Ascending aorta (tissue), 2 donors: ENCODE measurements at regions not wholly inside any gene's neighbourhood (a gene's known extent, or its start where the extent isn't known, plus 50 kb on each side); places are given as distances from the start of the nearest gene placed in this dataset.

Source experiments
- DNase-seq, 2 donors: peaks; one replicate each; pipeline ENCODE4 v3.0.0-alpha.2; 2019; ENCODE audit warnings: low spot score in 2 of 2
- H3K27ac ChIP-seq, 2 donors: fragments of 200-600 bp; sonication (generic); one replicate each; pipeline ENCODE4 v1.5.1; 2016 to 2017; ENCODE audit warnings: mild to moderate bottlenecking in 1 of 2
- H3K27me3 ChIP-seq: fragments of 200-600 bp; sonication (generic); one replicate; pipeline ENCODE4 v1.5.1; 2017
- H3K36me3 ChIP-seq, 2 donors: fragments of 200-600 bp; sonication (generic); one replicate each; pipeline ENCODE4 v1.5.1; 2016
- H3K4me1 ChIP-seq, 2 donors: fragments of 200-600 bp; sonication (generic); one replicate each; pipeline ENCODE4 v1.5.1; 2016 to 2017; ENCODE audit warnings: mild to moderate bottlenecking in 1 of 2
- H3K4me3 ChIP-seq, 2 donors: fragments of 200-600 bp; sonication (generic); one replicate each; pipeline ENCODE4 v1.5.1; 2016 to 2017; ENCODE audit warnings: mild to moderate bottlenecking in 1 of 2
- H3K9me3 ChIP-seq, 2 donors: fragments of 200-600 bp; sonication (generic); one replicate each; pipeline ENCODE4 v1.5.1; 2016
- intact Hi-C: fragments of 100-400 bp; cut with DNase I; formaldehyde crosslinking; loops from one replicate; pipeline ENCODE4 v1.15.1; 2023
- TF ChIP-seq, protein P1 (sequence below), 3 experiments: fragments of 200-600 bp in 2 of 3; fragments of 450-650 bp in 1 of 3; sonication (generic) in 2 of 3; IDR thresholded peaks; one replicate each; pipeline ENCODE4 v1.5.1; 2016 to 2019; ENCODE audit warnings: antibody characterized with exemption in 3 of 3, mild to moderate bottlenecking in 1 of 3, moderate library complexity in 1 of 3

DNA sequence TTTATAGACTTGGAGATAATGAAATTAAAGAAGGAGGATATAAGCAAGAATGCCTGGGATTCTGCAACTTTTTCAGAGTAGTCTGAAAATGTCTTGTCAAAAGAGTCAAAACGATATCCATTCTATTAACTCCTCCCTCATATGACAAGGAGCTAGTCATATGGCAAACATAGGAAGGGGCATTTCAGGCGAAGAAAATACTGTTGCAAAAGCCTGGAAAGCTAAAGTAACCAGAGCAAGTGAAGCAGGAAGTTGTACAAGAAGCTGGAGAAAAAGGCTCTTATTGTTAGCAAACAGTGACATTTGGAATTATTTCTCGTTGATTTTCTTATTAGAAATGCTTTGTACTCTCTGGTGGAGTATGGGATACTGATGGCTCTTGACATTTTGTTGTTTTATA, 94.0 kb upstream of the PTPRD start:
- TF ChIP-seq, protein P1, sequence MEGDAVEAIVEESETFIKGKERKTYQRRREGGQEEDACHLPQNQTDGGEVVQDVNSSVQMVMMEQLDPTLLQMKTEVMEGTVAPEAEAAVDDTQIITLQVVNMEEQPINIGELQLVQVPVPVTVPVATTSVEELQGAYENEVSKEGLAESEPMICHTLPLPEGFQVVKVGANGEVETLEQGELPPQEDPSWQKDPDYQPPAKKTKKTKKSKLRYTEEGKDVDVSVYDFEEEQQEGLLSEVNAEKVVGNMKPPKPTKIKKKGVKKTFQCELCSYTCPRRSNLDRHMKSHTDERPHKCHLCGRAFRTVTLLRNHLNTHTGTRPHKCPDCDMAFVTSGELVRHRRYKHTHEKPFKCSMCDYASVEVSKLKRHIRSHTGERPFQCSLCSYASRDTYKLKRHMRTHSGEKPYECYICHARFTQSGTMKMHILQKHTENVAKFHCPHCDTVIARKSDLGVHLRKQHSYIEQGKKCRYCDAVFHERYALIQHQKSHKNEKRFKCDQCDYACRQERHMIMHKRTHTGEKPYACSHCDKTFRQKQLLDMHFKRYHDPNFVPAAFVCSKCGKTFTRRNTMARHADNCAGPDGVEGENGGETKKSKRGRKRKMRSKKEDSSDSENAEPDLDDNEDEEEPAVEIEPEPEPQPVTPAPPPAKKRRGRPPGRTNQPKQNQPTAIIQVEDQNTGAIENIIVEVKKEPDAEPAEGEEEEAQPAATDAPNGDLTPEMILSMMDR (IDR thresholded peaks at IDR 0.05) = no peak
- no peak overlapping the region for H3K4me3 ChIP-seq
- H3K36me3 ChIP-seq = no peaks in the 10 kb centered on the region
- intact Hi-C loops = no loop called here
- H3K27ac ChIP-seq = no peak overlapping the region
- H3K27me3 ChIP-seq = no peaks in the 10 kb centered on the region
- no peaks in the 10 kb centered on the region for H3K9me3 ChIP-seq
- DNase-seq = no peak
- H3K4me1 ChIP-seq = no peaks in the 10 kb centered on the region

GRCh38 chr9:10721301-10721700, 108.5 kb upstream of the PTPRD start:
- Histone ChIP-seq H3K4me3 (no peak overlapping the region), H3K9me3 (no peaks in the 10 kb centered on the region), H3K4me1 (no peaks in the 10 kb centered on the region), H3K27me3 (no peaks in the 10 kb centered on the region), H3K27ac (no peak overlapping the region), H3K36me3 (no peaks in the 10 kb centered on the region)
- TF ChIP-seq, protein P1 (IDR thresholded peaks at IDR 0.05) = no peak
- DNase-seq = no peak
- intact Hi-C loops = no loop called here

GRCh38 chr9:10729213-10729612, 116.4 kb upstream of the PTPRD start:
- no peaks in the 10 kb centered on the region for H3K36me3 ChIP-seq
- no peaks in the 10 kb centered on the region for H3K27me3 ChIP-seq
- H3K9me3 ChIP-seq = no peaks in the 10 kb centered on the region
- H3K4me1 ChIP-seq = no peaks in the 10 kb centered on the region
- no peak overlapping the region for H3K27ac ChIP-seq
- intact Hi-C loops = no loop called here
- TF ChIP-seq, protein P1 (IDR thresholded peaks at IDR 0.05) = no peak
- no peak overlapping the region for H3K4me3 ChIP-seq
- no peak for DNase-seq

- intact Hi-C loops = no loop called here
- Histone ChIP-seq H3K27me3 (no peaks in the 10 kb centered on the region), H3K36me3 (no peaks in the 10 kb centered on the region), H3K9me3 (no peaks in the 10 kb centered on the region), H3K27ac (no peak overlapping the region), H3K4me3 (no peak overlapping the region), H3K4me1 (no peaks in the 10 kb centered on the region)
- no peak for DNase-seq
- TF ChIP-seq, protein P1 (IDR thresholded peaks at IDR 0.05) = no peak
Measured at GRCh38 chr9:10744669-10745068, 131.9 kb upstream of the PTPRD start.

GRCh38 chr9:10753474-10753873, 140.7 kb upstream of the PTPRD start:
- TF ChIP-seq, protein P1 (IDR thresholded peaks at IDR 0.05) = no peak
- Histone ChIP-seq H3K27me3 (no peaks in the 10 kb centered on the region), H3K27ac (no peak overlapping the region), H3K4me3 (no peak overlapping the region), H3K36me3 (no peaks in the 10 kb centered on the region), H3K4me1 (no peaks in the 10 kb centered on the region), H3K9me3 (no peaks in the 10 kb centered on the region)
- intact Hi-C loops = no loop called here
- DNase-seq = no peak

DNA sequence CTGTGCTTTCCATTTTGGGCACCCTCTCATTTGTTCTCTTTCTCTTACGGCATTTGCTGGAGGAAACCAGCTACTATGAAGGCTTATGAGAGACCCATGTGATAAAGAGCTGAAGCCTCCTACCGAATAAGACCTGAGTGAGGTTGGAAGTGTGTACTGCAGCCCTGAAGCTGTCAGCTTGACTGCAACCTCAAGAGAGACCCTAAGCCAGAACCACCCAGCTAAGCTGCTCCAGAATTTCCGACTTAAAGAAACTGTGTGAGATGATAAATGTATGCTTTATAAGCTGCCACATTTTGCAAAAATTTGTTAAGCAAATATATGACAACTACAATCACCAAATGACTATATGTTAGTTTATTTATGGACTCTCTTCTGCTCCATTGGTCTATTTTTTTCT, 151.7 kb upstream of the PTPRD start:
- Histone ChIP-seq H3K9me3 (no peaks in the 10 kb centered on the region), H3K27ac (no peak overlapping the region), H3K27me3 (no peaks in the 10 kb centered on the region), H3K4me1 (no peaks in the 10 kb centered on the region), H3K36me3 (no peaks in the 10 kb centered on the region), H3K4me3 (no peak overlapping the region)
- TF ChIP-seq, protein P1 (IDR thresholded peaks at IDR 0.05) = no peak
- intact Hi-C loops = no loop called here
- DNase-seq = no peak
